ENCODE measurements at regions not wholly inside any gene's neighbourhood (a gene's known extent, or its start where the extent isn't known, plus 50 kb on each side); places are given as distances from the start of the nearest gene placed in this dataset.

DNA sequence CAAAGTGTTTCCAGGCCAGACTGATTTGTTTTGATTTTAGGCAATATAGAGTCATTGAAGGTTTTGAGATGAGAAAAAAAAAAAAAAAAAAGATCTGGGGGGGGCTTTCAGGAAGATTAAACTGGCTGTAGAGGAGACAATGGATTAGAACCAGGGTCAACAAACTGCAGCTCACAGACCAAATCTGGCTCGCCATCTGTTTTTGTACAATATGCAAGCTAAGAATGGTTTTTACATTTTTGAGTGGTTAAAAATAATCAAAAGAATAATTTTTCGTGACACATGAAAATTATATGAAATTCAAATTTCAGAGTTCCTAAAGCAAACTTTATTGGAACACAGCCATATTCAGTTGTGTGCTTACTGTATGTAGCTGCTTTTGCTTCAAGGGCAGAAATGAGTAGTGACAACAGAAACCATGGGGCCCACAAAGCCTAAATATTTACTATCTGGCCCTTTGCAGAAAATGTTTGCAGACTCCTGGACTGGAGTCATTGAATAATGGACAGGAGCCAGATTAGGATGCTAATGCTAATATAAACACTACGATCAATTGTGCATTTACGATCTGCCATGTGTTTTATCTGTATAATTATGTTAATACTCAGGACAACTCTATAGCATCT is 375.7 kb upstream of the DAB1 start:
- Histone ChIP-seq H3K4me3 (ENCODE audit: low read depth, low read length, poor library complexity, severe bottlenecking) (no peak overlapping the region), H3K9me3 (ENCODE audit: low read depth, low read length, poor library complexity, severe bottlenecking) (no peaks in the 10 kb centered on the region), H3K27ac (ENCODE audit: low read depth, low read length, poor library complexity, severe bottlenecking) (no peak overlapping the region), H3K27me3 (replicated peaks; ENCODE audit: insufficient read depth, low read depth, low read length, poor library complexity) (no peaks in the 10 kb centered on the region), H3K4me1 (ENCODE audit: insufficient read depth, low read length, poor library complexity, severe bottlenecking) (no peaks in the 10 kb centered on the region), H3K36me3 (ENCODE audit: insufficient read depth, low read length, poor library complexity, severe bottlenecking) (no peaks in the 10 kb centered on the region)
- ChIA-PET POLR2A (ENCODE audit: low non-redundant PET) (no interaction called here), CTCF (interaction anchor here (0.7 kb wide), 1 partner anchor 236 kb away, joined by 3 read pairs; no protein-coding TSS in a partner anchor)
- no TSS peak for BruUV-seq (replicated peaks)
- intact Hi-C loops (cut with micrococcal nuclease; ENCODE audit: unreplicated experiment), result no loop called here
- no peak for DNase-seq (ENCODE audit: low spot score)
- no peak for TF ChIP-seq EZH2 (IDR thresholded peaks at IDR 0.05; ENCODE audit: borderline replicate concordance, low read depth, low read length, poor library complexity, severe bottlenecking)

DNA sequence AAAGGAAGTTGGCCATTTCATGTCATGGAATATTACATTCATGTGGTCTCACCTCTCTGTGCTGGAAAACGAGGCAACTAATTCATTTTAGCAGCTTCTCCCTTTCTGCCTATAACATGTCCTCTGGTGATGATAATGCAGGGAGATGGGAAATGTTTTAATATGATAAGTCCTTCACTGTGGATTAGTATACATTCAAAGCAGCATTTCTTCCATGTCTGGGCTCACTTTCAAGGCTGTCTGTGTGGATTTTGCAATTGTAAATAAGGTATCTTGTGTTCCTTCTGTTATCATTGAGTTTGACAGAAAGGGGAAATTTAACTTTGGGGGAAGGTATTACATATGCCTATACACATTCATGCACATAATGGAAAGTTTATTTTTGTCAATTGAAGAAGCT is 374.7 kb upstream of the DAB1 start:
- BruUV-seq (replicated peaks), result no TSS peak
- no peaks in the 10 kb centered on the region for H3K36me3 ChIP-seq (ENCODE audit: insufficient read depth, low read length, poor library complexity, severe bottlenecking)
- H3K27ac ChIP-seq (ENCODE audit: low read depth, low read length, poor library complexity, severe bottlenecking), result no peak overlapping the region
- H3K4me3 ChIP-seq (ENCODE audit: low read depth, low read length, poor library complexity, severe bottlenecking), result no peak overlapping the region
- no peaks in the 10 kb centered on the region for H3K27me3 ChIP-seq (replicated peaks; ENCODE audit: insufficient read depth, low read depth, low read length, poor library complexity)
- DNase-seq (ENCODE audit: low spot score), result no peak
- intact Hi-C loops (cut with micrococcal nuclease; ENCODE audit: unreplicated experiment), result no loop called here
- ChIA-PET CTCF (no interaction called here), POLR2A (ENCODE audit: low non-redundant PET) (no interaction called here)
- no peaks in the 10 kb centered on the region for H3K9me3 ChIP-seq (ENCODE audit: low read depth, low read length, poor library complexity, severe bottlenecking)
- TF ChIP-seq EZH2 (IDR thresholded peaks at IDR 0.05; ENCODE audit: borderline replicate concordance, low read depth, low read length, poor library complexity, severe bottlenecking) (no peak), CTCF (conservative IDR thresholded peaks at IDR 0.05; ENCODE audit: low read depth, low read length) (no peak)
- no peaks in the 10 kb centered on the region for H3K4me1 ChIP-seq (ENCODE audit: insufficient read depth, low read length, poor library complexity, severe bottlenecking)

GRCh38 chr1:57797084-57797483 is 373.2 kb upstream of the DAB1 start:
- Histone ChIP-seq H3K4me3 (ENCODE audit: low read depth, low read length, poor library complexity, severe bottlenecking) (no peak overlapping the region), H3K27me3 (replicated peaks; ENCODE audit: insufficient read depth, low read depth, low read length, poor library complexity) (no peaks in the 10 kb centered on the region), H3K27ac (ENCODE audit: low read depth, low read length, poor library complexity, severe bottlenecking) (no peak overlapping the region), H3K36me3 (ENCODE audit: insufficient read depth, low read length, poor library complexity, severe bottlenecking) (no peaks in the 10 kb centered on the region), H3K9me3 (ENCODE audit: low read depth, low read length, poor library complexity, severe bottlenecking) (no peaks in the 10 kb centered on the region), H3K4me1 (ENCODE audit: insufficient read depth, low read length, poor library complexity, severe bottlenecking) (no peaks in the 10 kb centered on the region)
- ChIA-PET CTCF (no interaction called here), POLR2A (ENCODE audit: low non-redundant PET) (no interaction called here)
- DNase-seq (ENCODE audit: low spot score), result no peak
- BruUV-seq (replicated peaks), result no TSS peak
- TF ChIP-seq EZH2 (IDR thresholded peaks at IDR 0.05; ENCODE audit: borderline replicate concordance, low read depth, low read length, poor library complexity, severe bottlenecking) (no peak), CTCF (conservative IDR thresholded peaks at IDR 0.05; ENCODE audit: low read depth, low read length) (no peak)
- intact Hi-C loops (cut with micrococcal nuclease; ENCODE audit: unreplicated experiment), result no loop called here

GRCh38 chr1:57796616-57797015 is 372.8 kb upstream of the DAB1 start:
- POLR2A ChIA-PET (ENCODE audit: low non-redundant PET), result no interaction called here
- Histone ChIP-seq H3K27me3 (replicated peaks; ENCODE audit: insufficient read depth, low read depth, low read length, poor library complexity) (no peaks in the 10 kb centered on the region), H3K9me3 (ENCODE audit: low read depth, low read length, poor library complexity, severe bottlenecking) (no peaks in the 10 kb centered on the region), H3K27ac (ENCODE audit: low read depth, low read length, poor library complexity, severe bottlenecking) (no peak overlapping the region), H3K4me3 (ENCODE audit: low read depth, low read length, poor library complexity, severe bottlenecking) (no peak overlapping the region), H3K36me3 (ENCODE audit: insufficient read depth, low read length, poor library complexity, severe bottlenecking) (no peaks in the 10 kb centered on the region), H3K4me1 (ENCODE audit: insufficient read depth, low read length, poor library complexity, severe bottlenecking) (no peaks in the 10 kb centered on the region)
- no TSS peak for BruUV-seq (replicated peaks)
- CTCF ChIA-PET, result no interaction called here
- TF ChIP-seq EZH2 (IDR thresholded peaks at IDR 0.05; ENCODE audit: borderline replicate concordance, low read depth, low read length, poor library complexity, severe bottlenecking) (no peak), CTCF (conservative IDR thresholded peaks at IDR 0.05; ENCODE audit: low read depth, low read length) (no peak)
- intact Hi-C loops (cut with micrococcal nuclease; ENCODE audit: unreplicated experiment), result no loop called here
- no peak for DNase-seq (ENCODE audit: low spot score)
